LHCN-M2 (cell line): ENCODE measurements at regions not wholly inside any gene's neighbourhood (a gene's known extent, or its start where the extent isn't known, plus 50 kb on each side); places are given as distances from the start of the nearest gene placed in this dataset.

Source experiments
- DNase-seq: peaks from one replicate; pipeline ENCODE4 v3.0.0-alpha.2; 2012; ENCODE audit warnings: low read depth

DNA sequence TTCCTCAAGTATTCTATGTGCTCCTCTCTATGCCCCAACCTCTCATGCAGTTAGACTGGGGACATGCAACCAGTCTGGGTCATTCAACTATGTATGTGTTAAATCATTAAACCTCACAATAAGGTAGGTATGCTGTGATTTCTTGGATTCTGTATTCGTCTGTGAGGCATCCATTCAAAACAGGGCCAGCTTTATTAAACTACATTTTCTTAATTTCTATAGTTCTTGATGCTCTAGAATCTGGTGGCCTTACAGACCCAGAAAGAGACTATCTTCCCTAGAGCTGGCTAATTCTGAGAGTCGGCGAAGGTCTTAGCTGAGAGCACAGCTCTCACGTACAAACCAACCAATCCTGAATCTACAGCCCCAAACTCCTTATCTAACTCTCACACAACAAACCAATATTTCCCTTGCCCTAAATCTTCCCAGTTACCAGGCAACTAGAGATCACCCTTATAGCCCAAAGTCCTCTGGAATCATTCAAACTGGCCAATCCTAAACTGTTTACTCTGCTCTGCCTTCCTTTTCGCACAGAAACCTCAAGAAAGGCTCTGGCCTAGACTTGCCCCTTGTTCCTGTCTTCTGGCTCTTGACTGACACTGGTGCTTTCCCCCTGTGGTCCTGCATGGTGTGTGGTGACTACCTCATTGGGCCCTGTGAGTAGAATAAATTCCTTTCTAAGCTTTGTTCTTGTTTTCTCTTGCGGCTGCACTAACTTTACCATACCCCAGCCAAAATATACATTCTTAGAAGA lies 203.5 kb upstream of the TET2 start:
- no peak for DNase-seq

DNA sequence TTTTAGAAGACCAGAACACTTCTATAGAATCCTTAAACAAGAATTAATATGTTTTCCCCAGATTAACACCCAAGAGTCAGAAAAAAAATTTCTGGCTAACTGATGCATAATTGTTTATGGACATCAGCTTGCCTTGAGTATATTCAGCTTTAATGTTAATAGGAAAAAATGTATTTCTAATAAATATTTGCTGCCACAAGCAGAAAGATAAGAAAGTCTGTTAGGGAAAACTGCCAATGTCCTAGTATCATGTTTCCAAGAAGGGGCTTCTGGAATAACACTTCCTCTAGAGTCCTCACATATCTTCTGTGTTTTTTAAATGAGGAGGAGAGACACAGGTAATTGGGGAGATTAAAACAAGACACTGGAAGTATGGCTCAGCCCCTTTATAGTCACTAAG lies 202.1 kb upstream of the TET2 start:
- DNase-seq: no peak

DNA sequence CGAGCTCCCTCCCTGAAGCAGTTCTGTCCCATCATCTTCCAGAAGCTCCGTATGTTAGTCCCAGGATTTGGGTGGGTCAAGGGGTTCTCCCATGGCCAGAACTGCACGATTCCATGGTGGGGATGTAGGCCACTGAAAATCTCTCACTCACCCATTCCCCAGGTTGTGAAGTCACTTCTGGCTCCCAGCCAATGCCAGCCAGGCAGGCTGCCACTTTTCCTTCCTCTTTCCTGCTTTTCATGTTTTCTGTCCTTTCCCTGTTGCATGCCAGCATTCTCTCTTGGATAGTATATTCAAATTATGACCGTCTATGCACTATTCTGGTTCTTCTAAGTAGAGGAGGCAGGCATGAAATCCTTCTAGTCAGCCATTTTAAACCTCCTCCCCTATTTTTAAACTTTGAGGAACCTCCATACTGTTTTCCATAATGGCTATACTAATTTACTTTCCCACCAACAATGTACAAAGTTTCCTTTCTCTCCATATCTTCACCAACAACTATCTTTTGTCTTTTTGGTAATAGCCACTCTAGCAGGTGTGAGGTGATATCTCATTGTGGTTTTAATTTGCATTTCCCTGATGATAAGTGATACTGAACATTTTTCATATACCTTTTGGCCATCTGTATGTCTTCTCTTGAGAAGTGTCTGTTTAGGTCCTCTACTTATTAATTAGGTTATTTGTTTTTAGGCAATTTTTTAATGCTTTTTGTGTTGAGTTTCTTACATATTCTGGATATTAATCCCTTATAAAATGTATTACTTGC lies 182.1 kb upstream of the TET2 start:
- DNase-seq: no peak

DNA sequence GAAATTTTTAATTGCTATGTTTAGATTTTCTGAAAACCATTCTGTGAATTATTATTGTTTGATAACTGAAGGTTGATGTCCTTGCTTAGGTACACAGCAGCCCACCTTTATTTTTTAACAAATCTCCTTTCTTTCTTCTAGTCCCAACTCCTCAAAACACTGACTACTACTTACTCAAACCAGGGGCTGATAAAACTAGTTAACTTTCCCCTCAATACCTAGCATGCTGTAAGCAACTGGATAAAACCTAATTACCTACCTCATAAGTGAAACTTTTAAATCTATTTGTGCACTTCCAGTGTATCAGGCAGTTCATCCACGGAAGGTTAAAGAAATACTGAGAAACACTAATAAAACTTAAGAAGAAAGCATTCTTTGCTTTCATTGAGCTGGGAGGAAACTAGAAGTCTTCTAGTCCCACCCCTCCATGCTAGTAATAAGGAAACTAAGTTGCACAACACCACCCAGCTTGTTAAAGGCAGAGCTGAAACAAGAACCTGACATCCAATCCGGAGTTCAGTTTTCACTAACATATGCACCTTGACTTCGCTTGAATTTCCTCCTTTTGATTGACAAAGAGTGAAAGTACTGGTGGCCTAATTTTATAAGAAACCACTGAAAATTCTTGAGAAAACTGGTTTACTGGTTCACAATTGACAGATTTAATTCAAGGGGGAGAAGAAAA lies 180.2 kb upstream of the TET2 start:
- DNase-seq: no peak

DNA sequence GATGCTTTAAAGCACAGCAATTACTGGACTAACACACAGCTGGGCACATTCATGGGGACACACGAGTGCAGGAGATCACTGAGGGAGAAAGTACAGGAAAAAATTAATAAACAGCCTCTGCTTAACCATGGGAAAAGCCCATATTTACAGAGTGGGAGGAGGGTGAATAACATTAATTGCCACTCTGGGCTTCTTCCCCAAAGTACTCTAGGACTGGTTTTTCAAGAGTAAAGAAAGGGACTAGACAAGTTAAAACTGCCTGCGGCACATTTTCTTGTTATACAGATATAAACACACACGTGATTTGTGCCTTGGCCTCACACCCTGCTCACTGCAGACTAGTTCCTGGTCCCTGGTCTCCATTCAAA lies 179.7 kb upstream of the TET2 start:
- DNase-seq: no peak

DNA sequence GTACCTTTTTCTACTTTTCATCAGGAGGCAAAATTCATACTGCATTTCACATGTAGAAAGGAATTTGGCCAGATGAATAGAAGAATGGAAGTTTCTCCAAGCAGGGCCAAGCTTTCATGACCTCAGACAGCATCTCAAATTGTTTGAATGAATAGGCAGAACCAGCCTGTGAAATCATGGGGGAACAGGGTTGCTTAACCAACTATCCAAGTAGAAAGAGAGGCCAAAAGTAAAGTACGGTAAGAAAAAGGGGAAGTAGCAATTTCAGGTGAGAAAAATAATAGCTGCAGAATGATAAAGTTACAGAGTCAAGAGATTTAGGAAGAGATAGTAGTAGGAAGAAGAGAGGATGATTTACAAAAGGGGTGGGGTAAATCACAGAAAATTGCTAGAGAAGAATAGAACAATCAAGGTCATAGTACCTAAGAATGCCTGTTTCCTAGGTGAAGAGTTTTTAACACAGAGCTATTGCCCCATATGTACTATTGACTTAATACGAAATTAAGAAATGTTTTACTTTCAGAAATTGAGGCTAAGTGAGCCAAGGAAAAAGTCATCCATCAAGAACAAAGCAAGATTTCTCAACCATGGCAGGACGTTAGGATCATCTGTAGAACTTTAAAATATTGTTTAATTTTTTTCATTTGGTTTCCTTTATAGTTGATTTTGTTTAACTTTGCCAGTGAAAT lies 177.1 kb upstream of the TET2 start:
- DNase-seq: no peak

DNA sequence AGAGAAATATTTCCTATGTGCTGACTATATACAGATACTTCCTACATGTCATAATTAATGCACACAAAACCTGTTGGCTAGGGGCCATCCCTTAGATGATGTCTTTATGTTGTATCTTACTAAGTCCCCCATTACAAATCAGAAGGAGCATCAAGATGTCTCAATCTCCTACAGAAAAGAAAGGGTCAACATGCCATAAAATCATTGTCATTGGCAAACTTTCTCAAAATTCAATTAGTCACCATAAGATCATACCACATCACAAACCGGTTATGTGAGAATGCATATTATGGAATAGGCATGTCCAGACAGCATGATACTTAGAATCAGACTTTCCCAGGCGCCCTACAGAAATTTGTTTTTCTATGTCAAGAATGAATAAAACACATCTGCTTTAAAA lies 175.2 kb upstream of the TET2 start:
- no peak for DNase-seq

DNA sequence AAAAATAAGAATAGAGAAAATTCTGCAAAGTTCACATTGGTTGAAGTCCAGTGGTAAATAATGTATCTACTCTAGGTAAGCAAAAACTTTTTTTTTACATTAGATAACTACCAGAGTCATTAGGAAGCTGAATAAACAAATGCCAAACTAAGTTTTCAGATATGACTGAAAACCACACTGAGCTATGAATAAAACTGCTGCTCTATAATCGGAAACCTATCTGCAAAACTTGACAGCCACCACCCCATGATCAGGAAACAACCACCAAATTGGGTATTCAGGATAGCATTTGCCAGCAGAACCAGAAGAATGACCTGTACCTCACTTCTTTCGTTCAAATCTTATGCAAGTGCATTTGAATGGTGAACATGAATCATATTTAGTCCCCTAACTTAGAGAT lies 173.0 kb upstream of the TET2 start:
- DNase-seq: no peak

DNA sequence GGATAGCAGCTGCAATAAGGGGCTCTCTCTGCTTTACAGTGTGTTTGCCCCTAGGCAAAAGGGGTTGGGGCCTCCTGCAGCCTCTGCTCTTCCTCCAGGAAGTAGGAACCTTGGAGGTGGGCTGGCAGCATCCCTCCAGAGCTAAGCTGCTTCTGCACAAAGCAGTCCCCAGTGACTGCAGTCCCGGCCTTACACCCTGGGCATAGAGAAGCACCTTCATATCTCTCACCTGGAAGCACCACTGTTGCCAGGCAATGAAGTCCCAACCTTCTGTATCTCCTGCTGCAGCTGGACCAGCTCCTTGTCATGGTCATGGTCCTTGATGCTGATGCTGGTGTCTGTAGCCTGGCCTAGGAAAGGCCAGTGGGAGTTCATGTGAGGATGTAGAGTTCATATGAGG lies 171.1 kb upstream of the TET2 start:
- DNase-seq: no peak

DNA sequence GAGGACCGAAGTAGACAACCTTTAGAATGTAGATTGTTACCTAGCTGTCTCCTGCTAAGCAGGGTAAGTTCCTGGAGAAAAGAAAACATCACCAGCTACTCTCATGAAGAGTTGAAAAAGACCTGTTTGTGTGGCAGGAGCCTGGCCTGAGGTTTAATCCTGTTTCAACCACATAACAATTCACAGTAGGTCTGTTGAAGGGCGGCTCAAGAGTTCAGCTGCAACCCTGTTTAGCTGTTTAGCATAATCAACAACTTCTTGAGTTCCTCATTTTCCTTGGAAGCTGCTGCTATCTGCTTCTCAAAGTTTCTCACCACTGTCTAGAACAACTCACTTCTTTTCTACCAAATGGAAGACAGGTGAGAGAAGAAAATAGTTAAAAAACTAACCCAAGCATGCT lies 170.4 kb upstream of the TET2 start:
- no peak for DNase-seq

DNA sequence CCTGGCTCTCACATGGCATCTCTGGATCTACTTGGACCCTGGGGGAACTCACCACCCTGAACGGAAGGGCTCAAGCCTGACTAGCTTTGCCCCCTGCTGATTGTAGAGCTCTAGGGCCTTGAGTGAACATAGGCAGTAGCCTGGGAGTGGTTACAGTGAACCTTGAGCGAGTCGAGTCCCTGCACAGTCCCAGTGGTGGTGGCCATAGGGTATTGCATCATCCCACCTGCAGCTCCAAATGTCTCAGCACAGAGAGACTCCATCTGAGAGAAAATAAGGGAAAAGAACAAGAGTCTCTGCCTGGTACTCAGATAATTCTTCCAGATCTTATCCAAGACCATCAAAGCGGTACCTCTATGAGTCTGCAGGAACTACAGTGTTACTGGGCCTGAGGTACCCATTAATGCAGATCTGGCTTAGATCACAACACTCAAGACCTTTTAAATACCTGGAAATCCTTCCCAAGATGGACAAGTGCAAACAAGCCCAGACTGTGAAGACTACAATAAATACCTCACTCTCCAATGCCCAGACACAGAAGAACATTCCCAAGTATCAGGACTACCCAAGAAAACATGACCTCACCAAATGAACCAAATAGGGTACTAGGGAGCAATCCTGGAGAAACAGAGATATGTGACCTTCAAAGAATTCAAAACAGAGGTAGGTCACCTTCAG lies 167.5 kb upstream of the TET2 start:
- DNase-seq: no peak

DNA sequence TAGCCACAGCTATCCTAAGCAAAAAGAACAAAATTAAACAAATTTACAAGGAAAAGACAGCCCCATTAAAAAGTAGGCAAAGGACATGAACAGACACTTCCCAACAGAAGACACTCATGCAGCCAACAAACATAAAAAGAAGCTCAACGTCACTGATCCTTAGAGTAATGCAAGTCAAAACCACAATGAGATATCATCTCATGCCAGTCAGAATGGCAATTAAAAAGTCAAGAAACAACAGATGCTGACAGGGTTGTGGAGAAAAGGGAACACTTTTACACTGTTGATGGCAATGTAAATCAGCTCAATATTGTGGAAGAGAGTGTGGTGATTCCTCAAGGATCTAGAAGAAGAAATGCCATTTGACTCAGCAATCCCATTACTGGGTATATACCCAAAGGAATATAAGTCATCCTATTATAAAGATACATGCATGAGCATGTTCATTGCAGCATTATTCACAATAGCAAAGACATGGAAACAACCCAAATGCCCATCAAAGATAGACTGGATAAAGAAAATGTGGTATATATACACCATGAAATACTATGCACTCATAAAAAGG lies 163.0 kb upstream of the TET2 start:
- DNase-seq: no peak

DNA sequence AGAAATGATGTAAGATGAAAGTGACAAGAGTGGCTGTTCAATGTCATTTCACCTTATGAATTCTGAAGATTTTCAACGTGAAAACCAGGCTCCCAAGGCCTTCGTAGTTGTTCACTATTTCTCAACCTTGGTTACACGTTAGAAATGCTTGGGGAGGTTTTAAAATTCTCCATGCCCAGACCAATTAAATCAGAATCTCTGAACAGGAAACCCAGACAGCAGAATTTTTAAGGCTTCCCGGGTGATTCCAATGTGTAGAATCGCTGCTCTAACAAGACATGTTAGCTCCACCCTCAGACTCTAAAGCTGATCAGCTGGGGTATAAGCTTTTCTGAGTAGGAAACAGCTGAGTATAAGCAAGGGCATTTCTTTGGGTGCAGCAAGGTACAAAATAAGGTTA lies 160.4 kb upstream of the TET2 start:
- DNase-seq: no peak

DNA sequence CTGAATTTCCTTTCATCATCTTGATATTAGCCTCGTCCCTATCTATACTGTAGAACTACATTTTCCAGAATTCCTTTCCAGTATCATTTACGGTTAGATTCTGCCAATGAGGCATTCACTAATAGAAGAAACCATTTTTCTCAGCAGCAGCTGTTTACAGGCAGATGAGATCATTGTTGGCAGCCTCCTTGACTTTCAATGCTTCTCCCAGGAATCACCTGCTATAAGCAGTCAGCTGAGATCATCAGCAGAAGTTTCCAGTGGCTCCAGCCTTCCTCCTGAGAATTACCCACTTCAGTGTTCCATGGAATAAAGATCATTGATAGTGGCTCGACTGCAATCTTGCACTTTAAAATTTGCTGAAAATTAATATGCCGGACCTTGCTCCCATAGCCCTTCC lies 157.3 kb upstream of the TET2 start:
- peak; percentile 55 for DNase-seq

DNA sequence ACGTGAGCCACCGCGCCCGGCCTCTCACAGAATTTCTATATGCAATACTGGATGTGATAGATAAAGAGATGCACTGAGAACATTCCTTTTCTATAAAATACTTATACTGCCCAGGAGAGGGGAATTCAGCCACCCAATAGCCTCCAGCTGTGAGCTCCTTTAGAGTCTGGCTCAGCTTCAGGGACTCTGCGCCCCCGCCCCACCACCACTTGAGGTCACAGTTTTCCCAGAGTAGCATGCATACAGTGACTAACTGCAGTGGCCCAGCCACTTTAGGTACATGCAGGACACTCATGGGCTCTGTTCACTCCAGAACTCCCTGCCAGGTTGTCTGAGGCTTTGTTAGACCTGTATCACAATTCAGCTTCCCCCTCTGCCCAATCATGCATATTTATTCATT lies 144.4 kb upstream of the TET2 start:
- no peak for DNase-seq

DNA sequence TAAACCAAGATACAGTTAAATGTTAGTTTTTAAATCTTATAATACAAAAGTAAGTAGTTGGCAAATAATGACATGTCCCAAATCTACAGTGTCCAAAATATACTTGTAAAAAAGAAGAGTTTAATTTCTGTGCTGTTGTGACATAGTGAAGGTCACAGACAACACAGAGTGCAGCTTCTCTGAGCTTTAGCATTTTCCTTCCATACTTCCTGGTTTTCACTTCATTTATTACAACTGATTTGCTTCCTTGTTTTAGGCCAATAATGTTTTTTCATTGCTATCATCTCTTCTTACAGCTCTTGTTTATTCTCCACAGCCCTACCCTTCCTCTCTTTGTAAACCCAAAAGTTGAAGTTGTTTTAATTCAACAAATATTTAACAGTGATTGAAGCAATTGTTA lies 132.4 kb upstream of the TET2 start:
- DNase-seq: no peak

DNA sequence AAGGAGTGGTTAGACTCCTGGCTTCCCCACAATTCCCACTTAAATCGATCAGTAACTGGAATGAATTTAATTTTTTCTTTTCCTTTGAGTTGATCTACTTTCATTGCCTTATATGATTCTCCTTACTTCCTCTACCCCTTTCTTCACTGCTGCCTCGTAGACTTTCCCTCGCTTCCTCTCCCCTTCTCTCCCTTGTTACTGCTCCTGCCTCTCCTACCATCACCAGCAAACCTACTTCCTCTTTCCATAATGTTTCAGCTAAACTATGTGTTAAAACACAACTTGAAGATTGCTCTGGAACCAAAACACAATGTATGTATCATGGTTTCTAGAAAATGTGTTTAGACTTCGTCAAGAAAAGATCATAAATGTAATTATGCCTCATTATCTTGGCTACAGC lies 132.0 kb upstream of the TET2 start:
- DNase-seq: no peak

DNA sequence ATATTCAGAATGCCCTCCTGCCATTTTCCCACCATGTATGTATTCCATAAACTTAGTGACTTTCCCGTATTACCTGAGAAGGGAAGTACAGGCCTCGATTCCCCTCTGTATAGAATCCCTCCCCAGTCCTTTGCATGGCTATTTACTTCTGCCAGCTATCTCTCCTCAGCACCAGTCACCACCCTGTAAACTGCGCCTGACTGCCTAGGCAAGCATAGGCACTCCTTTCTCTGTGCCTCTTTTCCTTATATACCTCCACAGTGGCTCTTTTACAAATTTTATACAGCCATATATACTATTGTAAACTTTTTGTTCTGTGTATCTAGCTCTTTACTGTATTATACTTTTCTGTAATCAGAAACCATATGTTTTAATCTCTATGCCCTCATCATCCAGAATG lies 130.9 kb upstream of the TET2 start:
- no peak for DNase-seq

DNA sequence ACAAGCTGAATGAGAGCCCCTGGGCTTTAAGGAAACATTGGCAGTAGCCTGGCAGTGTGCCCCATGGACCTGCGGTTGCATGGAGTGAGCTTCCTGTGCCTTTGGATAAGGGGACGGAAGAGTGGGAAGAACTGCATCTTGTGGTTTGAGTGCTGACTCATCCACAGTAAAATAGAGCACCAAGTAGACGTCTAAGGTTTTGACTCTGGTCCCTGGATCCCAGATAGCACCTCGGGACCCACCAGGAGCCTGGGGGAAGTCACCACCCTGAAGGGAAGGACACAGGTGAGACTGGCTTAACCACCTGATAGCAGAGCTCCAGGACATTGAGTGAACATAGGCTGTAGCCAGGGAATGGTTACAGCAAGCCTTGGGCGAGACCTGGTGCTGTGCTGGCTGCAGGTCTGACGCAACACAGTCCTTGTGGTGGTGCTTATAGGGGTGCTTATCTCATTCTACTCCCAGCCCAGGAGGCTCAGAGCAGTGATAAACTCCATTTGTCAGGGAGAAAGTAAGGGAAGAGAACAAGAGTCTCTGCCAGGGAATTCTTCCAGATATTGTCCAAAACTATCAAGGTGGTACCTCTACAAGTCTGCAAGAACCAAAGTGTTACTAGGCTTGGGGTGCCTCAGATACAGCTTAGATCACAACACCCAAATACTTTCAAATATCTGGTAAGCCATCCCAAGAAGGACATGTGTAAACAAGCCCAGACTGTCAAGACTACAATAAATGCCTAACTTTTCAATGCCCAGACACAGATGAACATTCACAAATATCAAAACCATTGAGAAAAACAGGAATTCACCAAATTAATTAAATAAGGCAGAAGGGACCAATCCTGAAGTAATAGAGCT lies 123.6 kb upstream of the TET2 start:
- DNase-seq: peak; percentile 7

DNA sequence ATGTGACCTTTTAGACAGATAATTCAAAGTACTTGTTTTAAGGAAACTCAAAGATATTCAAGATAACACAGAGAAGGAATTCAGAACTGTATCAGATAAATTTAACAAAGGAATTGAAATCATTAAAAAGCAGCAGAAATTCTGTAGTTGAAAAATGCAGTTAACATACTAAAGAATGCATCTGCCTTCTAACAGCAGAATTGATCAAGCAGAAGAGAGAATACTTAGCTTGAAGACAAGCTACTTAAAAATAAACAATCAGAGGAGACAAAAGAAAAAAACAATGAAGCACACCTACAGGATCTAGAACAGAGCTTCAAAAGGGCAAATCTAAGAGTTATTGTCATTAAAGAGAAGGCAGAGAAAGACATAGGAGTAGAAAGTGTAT lies 123.0 kb upstream of the TET2 start:
- DNase-seq: no peak
